Caco-2 (cell line): ENCODE measurements at regions not wholly inside any gene's neighbourhood (a gene's known extent, or its start where the extent isn't known, plus 50 kb on each side); places are given as distances from the start of the nearest gene placed in this dataset.

Experiments used
- BruUV-seq: library from RNA; stranded (reverse); fragments of 400-500 nt; replicated peaks from 2 replicates; lab custom pipeline; 2021; lab: Mats Ljungman, UMichigan
- CTCF ChIA-PET: fragments of 300-600 bp; sonication (Branson Sonifier 250); formaldehyde crosslinking; loops from one replicate; lab custom pipeline; 2022; ENCODE audit warnings: antibody characterized with exemption; lab: Charles Lee
- POLR2A ChIA-PET: fragments of 300-600 bp; sonication (Branson Sonifier 250); formaldehyde crosslinking; loops from one replicate; lab custom pipeline; 2022; ENCODE audit warnings: antibody characterized with exemption; lab: Charles Lee
- DNase-seq, 2 experiments: peaks; one replicate each; pipeline versions ENCODE4 v3.0.0 to v3.0.0-alpha.2; 2020 to 2022
- H3K27me3 ChIP-seq: replicated peaks from 2 replicates; pipeline ENCODE4 v1.6.0; 2011; ENCODE audit warnings: low read length; ENCODE audit not compliant: control insufficient read depth, insufficient read depth
- H3K36me3 ChIP-seq: 2 replicates; pipeline ENCODE4 v1.5.1; 2011; ENCODE audit warnings: low read length; ENCODE audit not compliant: control insufficient read depth, insufficient read depth
- H3K4me1 ChIP-seq: fragments of 250-450 bp; sonication (Bioruptor Pico); 2 replicates; pipeline ENCODE4 v1.5.1; 2020; ENCODE audit warnings: mild to moderate bottlenecking
- H3K4me3 ChIP-seq: 2 replicates; pipeline ENCODE4 v1.5.1; 2011; ENCODE audit warnings: low read depth, mild to moderate bottlenecking, control low read depth, low read length
- H3K9me3 ChIP-seq: fragments of 250-450 bp; sonication (Bioruptor Pico); 2 replicates; pipeline ENCODE4 v1.5.1; 2020; ENCODE audit warnings: mild to moderate bottlenecking, moderate library complexity
- H3K27ac Mint-ChIP-seq: one replicate; pipeline ENCODE4 v1.8.0; 2022; ENCODE audit warnings: mixed read lengths; ENCODE audit not compliant: unreplicated experiment
- H3K27me3 Mint-ChIP-seq: one replicate; pipeline ENCODE4 v1.8.0; 2022; ENCODE audit warnings: mixed read lengths; ENCODE audit not compliant: insufficient read depth, unreplicated experiment
- H3K36me3 Mint-ChIP-seq: one replicate; pipeline ENCODE4 v1.8.0; 2022; ENCODE audit warnings: mild to moderate bottlenecking, mixed read lengths; ENCODE audit not compliant: insufficient read depth, unreplicated experiment
- H3K4me1 Mint-ChIP-seq: one replicate; pipeline ENCODE4 v1.8.0; 2022; ENCODE audit warnings: low read depth, mixed read lengths; ENCODE audit not compliant: unreplicated experiment
- H3K4me3 Mint-ChIP-seq: one replicate; pipeline ENCODE4 v1.8.0; 2022; ENCODE audit warnings: mild to moderate bottlenecking, moderate library complexity, mixed read lengths; ENCODE audit not compliant: unreplicated experiment
- H3K9me3 Mint-ChIP-seq: one replicate; pipeline ENCODE4 v1.8.0; 2022; ENCODE audit warnings: mixed read lengths; ENCODE audit not compliant: unreplicated experiment
- CTCF ChIP-seq, 2 experiments: fragments of 200-600 bp in 1 of 2; IDR thresholded peaks; 1 replicate in 1 of 2; 2 replicates in 1 of 2; pipeline versions ENCODE4 v1.5.1 to v1.8.0; 2011 to 2022; ENCODE audit warnings: antibody characterized with exemption in 1 of 2, control low read depth in 1 of 2, inconsistent platforms in 1 of 2, low read depth in 1 of 2, low read length in 1 of 2, mild to moderate bottlenecking in 1 of 2, moderate library complexity in 1 of 2; ENCODE audit not compliant: insufficient read depth in 1 of 2, severe bottlenecking in 1 of 2, unreplicated experiment in 1 of 2
- intact Hi-C: fragments of 100-400 bp; cut with micrococcal nuclease; formaldehyde crosslinking; loops from one replicate; pipeline ENCODE4 v1.10.0; 2022; ENCODE audit not compliant: unreplicated experiment

DNA sequence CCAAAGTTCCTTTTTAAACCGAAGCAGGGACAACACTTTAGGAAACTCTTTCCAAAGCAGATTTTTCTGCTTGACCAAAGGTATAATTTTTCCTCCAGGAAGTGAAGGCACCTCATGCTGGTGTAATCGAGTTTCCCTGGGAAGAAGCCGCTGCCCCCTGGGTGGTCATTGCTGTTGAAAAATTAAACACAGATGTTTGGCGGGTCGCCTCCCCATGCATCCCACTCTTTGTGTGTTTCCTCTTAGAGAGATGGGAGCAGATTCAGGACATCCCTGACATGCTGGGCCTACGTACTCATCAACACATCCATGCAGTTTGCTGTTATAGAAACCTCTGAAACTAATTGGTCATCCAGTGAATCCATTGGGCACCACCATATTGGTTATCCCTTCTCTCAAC is 179.2 kb upstream of the HCCS start:
- Histone ChIP-seq H3K4me1 (no peaks in the 10 kb centered on the region), H3K27me3 (no peaks in the 10 kb centered on the region), H3K36me3 (no peaks in the 10 kb centered on the region), H3K4me3 (no peak overlapping the region), H3K9me3 (no peaks in the 10 kb centered on the region)
- ChIA-PET POLR2A (no interaction called here), CTCF (no interaction called here)
- Mint-ChIP-seq H3K4me1 (peaks cover 6% of the 10 kb centered on the region), H3K4me3 (no peak overlapping the region), H3K27me3 (no peaks in the 10 kb centered on the region), H3K27ac (no peak overlapping the region), H3K36me3 (no peaks in the 10 kb centered on the region), H3K9me3 (peaks cover 19% of the 10 kb centered on the region)
- intact Hi-C loops = loop anchor here (10.0 kb wide), 1 partner anchor 177 kb away; no protein-coding TSS in a partner anchor
- no peak for TF ChIP-seq CTCF (IDR thresholded peaks at IDR 0.05; ENCODE audit: insufficient read depth in 1 of 2, low read depth in 1 of 2, low read length in 1 of 2, severe bottlenecking in 1 of 2, unreplicated experiment in 1 of 2)
- DNase-seq = no peak
- no TSS peak for BruUV-seq

GRCh38 chrX:10932842-10933440 is 178.2 kb upstream of the HCCS start:
- H3K27me3 Mint-ChIP-seq = no peaks in the 10 kb centered on the region
- Histone ChIP-seq H3K27me3 (no peaks in the 10 kb centered on the region), H3K9me3 (no peaks in the 10 kb centered on the region), H3K4me1 (no peaks in the 10 kb centered on the region), H3K36me3 (no peaks in the 10 kb centered on the region), H3K4me3 (no peak overlapping the region)
- no peak overlapping the region for H3K27ac Mint-ChIP-seq
- ChIA-PET CTCF (no interaction called here), POLR2A (no interaction called here)
- H3K36me3 Mint-ChIP-seq = no peaks in the 10 kb centered on the region
- no peak overlapping the region for H3K4me3 Mint-ChIP-seq
- BruUV-seq = no TSS peak
- intact Hi-C loops = loop anchor here (10.0 kb wide), 1 partner anchor 178 kb away; no protein-coding TSS in a partner anchor
- H3K9me3 Mint-ChIP-seq = peaks cover 19% of the 10 kb centered on the region
- no peak for DNase-seq
- peaks cover 6% of the 10 kb centered on the region for H3K4me1 Mint-ChIP-seq
- TF ChIP-seq CTCF (IDR thresholded peaks at IDR 0.05; ENCODE audit: insufficient read depth in 1 of 2, low read depth in 1 of 2, low read length in 1 of 2, severe bottlenecking in 1 of 2, unreplicated experiment in 1 of 2) = no peak

- TF ChIP-seq CTCF (IDR thresholded peaks at IDR 0.05; ENCODE audit: insufficient read depth in 1 of 2, low read depth in 1 of 2, low read length in 1 of 2, severe bottlenecking in 1 of 2, unreplicated experiment in 1 of 2) = no peak
- BruUV-seq = no TSS peak
- Mint-ChIP-seq H3K4me3 (no peak overlapping the region), H3K4me1 (peaks cover 23% of the 10 kb centered on the region), H3K27me3 (no peaks in the 10 kb centered on the region), H3K9me3 (peaks cover 19% of the 10 kb centered on the region), H3K27ac (no peak overlapping the region), H3K36me3 (no peaks in the 10 kb centered on the region)
- POLR2A ChIA-PET = no interaction called here
- no peaks in the 10 kb centered on the region for H3K36me3 ChIP-seq
- H3K9me3 ChIP-seq = no peaks in the 10 kb centered on the region
- no peaks in the 10 kb centered on the region for H3K27me3 ChIP-seq
- intact Hi-C loops = loop anchor here (5.0 to 10.0 kb wide), 2 partner anchors 57 to 181 kb away; no protein-coding TSS in a partner anchor
- peaks cover 13% of the 10 kb centered on the region for H3K4me1 ChIP-seq
- CTCF ChIA-PET = no interaction called here
- DNase-seq = no peak
- H3K4me3 ChIP-seq = no peak overlapping the region
Observed at GRCh38 chrX:10935501-10935900, 175.6 kb upstream of the HCCS start.
